K562 (cell line): ENCODE measurements at regions not wholly inside any gene's neighbourhood (a gene's known extent, or its start where the extent isn't known, plus 50 kb on each side); places are given as distances from the start of the nearest gene placed in this dataset.

Experiments used
- ESRRA ChIP-seq: fragments of 450-650 bp; IDR thresholded peaks from 2 replicates; pipeline ENCODE4 v1.6.1; 2014; ENCODE audit warnings: low read depth, mild to moderate bottlenecking, moderate library complexity, borderline replicate concordance
- MAFG ChIP-seq: fragments of 450-650 bp; conservative IDR thresholded peaks from 2 replicates; pipeline ENCODE4 v1.6.1; 2016; ENCODE audit warnings: missing genetic modification characterization, missing compliant biosample characterization
- MAZ ChIP-seq, 2 experiments: fragments of 450-650 bp in 1 of 2; sonication (generic) in 1 of 2; formaldehyde crosslinking; IDR thresholded peaks in 1 of 2; conservative IDR thresholded peaks in 1 of 2; 2 replicates each; pipeline versions ENCODE4 v1.4.0 to v1.5.0; 2020; ENCODE audit warnings: mild to moderate bottlenecking in 1 of 2, missing genetic modification reagents in 1 of 2
- NUFIP1 ChIP-seq: fragments of 450-650 bp; IDR thresholded peaks from 2 replicates; pipeline ENCODE4 v1.6.1; 2018; ENCODE audit not compliant: partially characterized antibody
- SMC3 ChIP-seq: conservative IDR thresholded peaks from 2 replicates; pipeline ENCODE4 v1.6.1; 2011; ENCODE audit warnings: low read depth, low read length, improper control_type of control experiment; ENCODE audit not compliant: insufficient read depth
- U2AF2 ChIP-seq: fragments of 200-400 bp; formaldehyde crosslinking; optimal IDR thresholded peaks from 2 replicates; pipeline ENCODE3; 2017; ENCODE audit warnings: low read depth, mild to moderate bottlenecking, low read length
- TF ChIP-seq, protein P1 (sequence below), 2 experiments: fragments of 450-650 bp; formaldehyde crosslinking in 1 of 2; IDR thresholded peaks; 2 replicates each; pipeline versions ENCODE4 v1.4.0 to v1.6.1; 2014 to 2020; ENCODE audit warnings: mild to moderate bottlenecking in 2 of 2, borderline replicate concordance in 1 of 2, low read depth in 1 of 2
- TF ChIP-seq, protein P2 (sequence below): sonication (generic); formaldehyde crosslinking; IDR thresholded peaks from 2 replicates; pipeline ENCODE4 v1.8.0; 2022; ENCODE audit warnings: missing genetic modification reagents, mild to moderate bottlenecking, moderate library complexity, borderline replicate concordance

DNA sequence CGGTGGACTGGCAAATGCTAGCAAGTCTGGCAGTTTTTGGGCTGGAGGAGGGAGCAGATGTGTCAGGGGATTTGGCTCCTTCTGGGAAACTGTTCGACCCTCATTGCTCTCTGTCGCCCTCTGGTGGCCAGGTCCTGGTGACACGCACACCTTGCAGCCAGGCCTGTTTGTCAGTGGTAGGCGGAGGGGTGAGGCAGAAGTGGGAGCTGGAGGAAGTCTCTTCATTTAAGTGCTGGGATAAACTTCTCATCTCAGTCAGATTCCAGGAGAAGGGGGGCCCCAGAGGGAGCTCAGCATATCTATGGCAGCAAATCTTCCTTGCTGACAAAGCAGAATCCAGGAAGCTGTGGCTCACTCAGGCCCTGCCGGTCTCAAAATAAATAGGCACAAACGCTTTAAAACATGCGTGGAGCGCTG is 326.5 kb downstream of the ZSWIM6 start (continued):
- no peak for TF ChIP-seq U2AF2
- TF ChIP-seq ESRRA = no peak
- 0 out of 4 replicates have a peak, but pooled peaks of 1 of the 2 experiments have one; percentile 31 for TF ChIP-seq MAZ (CRISPR knock-in tag; conservative IDR thresholded peaks at IDR 0.05 in 1 of 2, IDR thresholded peaks at IDR 0.05 in 1 of 2)
- peak; percentile 59; the same call in 1 of the 2 replicates for TF ChIP-seq MAFG (tag)
- TF ChIP-seq SMC3 = peak; percentile 80
- TF ChIP-seq NUFIP1 = no peak
- TF ChIP-seq, protein P1, sequence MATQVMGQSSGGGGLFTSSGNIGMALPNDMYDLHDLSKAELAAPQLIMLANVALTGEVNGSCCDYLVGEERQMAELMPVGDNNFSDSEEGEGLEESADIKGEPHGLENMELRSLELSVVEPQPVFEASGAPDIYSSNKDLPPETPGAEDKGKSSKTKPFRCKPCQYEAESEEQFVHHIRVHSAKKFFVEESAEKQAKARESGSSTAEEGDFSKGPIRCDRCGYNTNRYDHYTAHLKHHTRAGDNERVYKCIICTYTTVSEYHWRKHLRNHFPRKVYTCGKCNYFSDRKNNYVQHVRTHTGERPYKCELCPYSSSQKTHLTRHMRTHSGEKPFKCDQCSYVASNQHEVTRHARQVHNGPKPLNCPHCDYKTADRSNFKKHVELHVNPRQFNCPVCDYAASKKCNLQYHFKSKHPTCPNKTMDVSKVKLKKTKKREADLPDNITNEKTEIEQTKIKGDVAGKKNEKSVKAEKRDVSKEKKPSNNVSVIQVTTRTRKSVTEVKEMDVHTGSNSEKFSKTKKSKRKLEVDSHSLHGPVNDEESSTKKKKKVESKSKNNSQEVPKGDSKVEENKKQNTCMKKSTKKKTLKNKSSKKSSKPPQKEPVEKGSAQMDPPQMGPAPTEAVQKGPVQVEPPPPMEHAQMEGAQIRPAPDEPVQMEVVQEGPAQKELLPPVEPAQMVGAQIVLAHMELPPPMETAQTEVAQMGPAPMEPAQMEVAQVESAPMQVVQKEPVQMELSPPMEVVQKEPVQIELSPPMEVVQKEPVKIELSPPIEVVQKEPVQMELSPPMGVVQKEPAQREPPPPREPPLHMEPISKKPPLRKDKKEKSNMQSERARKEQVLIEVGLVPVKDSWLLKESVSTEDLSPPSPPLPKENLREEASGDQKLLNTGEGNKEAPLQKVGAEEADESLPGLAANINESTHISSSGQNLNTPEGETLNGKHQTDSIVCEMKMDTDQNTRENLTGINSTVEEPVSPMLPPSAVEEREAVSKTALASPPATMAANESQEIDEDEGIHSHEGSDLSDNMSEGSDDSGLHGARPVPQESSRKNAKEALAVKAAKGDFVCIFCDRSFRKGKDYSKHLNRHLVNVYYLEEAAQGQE (IDR thresholded peaks at IDR 0.05; ENCODE audit: borderline replicate concordance) = peak; percentile 70
- TF ChIP-seq, protein P1 (CRISPR knock-in tag; IDR thresholded peaks at IDR 0.05; ENCODE audit: low read depth) = no peak
- TF ChIP-seq, protein P2, sequence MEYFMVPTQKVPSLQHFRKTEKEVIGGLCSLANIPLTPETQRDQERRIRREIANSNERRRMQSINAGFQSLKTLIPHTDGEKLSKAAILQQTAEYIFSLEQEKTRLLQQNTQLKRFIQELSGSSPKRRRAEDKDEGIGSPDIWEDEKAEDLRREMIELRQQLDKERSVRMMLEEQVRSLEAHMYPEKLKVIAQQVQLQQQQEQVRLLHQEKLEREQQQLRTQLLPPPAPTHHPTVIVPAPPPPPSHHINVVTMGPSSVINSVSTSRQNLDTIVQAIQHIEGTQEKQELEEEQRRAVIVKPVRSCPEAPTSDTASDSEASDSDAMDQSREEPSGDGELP = 0 out of 2 replicates have a peak, but pooled peaks have one; percentile 24
